H1 (cell line): ENCODE measurements at regions not wholly inside any gene's neighbourhood (a gene's known extent, or its start where the extent isn't known, plus 50 kb on each side); places are given as distances from the start of the nearest gene placed in this dataset.

ENCODE experiments used
- NANOG ChIP-seq: IDR thresholded peaks from 2 replicates; pipeline ENCODE4 v1.6.1; 2011; ENCODE audit warnings: low read length, low read depth, mild to moderate bottlenecking, inconsistent platforms; ENCODE audit not compliant: insufficient read depth, poor library complexity, severe bottlenecking

GRCh38 chr9:25562101-25562500 is 116.1 kb downstream of the TUSC1 start (continued):
- TF ChIP-seq NANOG, result no peak
